NCI-H146 (cell line): ENCODE measurements at regions not wholly inside any gene's neighbourhood (a gene's known extent, or its start where the extent isn't known, plus 50 kb on each side); places are given as distances from the start of the nearest gene placed in this dataset.
A peak's percentile ranks its signal among the peaks of the same experiment; 100 is the strongest.
"Not testable (repeated sequence)": the region's sequence is repeated elsewhere in the genome, so short reads cannot be mapped to it uniquely, and the experiment has no call there.

Experiments
- DNase-seq: peaks from one replicate; lab custom pipeline; 2025; lab: John Stamatoyannopoulos, UW

GRCh38 chr22:48482771-48483170 is 1344.9 kb downstream of the BRD1 start:
- DNase-seq = no peak

- not testable (repeated sequence) for DNase-seq
These were observed 1345.5 kb downstream of the BRD1 start for GRCh38 chr22:48482198-48482597.

- no peak for DNase-seq
These were observed 1345.9 kb downstream of the BRD1 start for GRCh38 chr22:48481748-48482147.

GRCh38 chr22:48478529-48479265 is 1349.0 kb downstream of the BRD1 start:
- DNase-seq = no peak

- DNase-seq = no peak
These were observed 1349.5 kb downstream of the BRD1 start for GRCh38 chr22:48478124-48478523.

GRCh38 chr22:48477031-48477721 is 1350.5 kb downstream of the BRD1 start:
- no peak for DNase-seq

GRCh38 chr22:48476577-48476976 is 1351.1 kb downstream of the BRD1 start:
- no peak for DNase-seq

- no peak for DNase-seq
These were observed 1351.9 kb downstream of the BRD1 start for GRCh38 chr22:48475661-48476345.

GRCh38 chr22:48474881-48475280 is 1352.8 kb downstream of the BRD1 start:
- no peak for DNase-seq

GRCh38 chr22:48473202-48473601 is 1354.5 kb downstream of the BRD1 start:
- DNase-seq = no peak

- DNase-seq = peak; percentile 4
These were observed 1363.4 kb downstream of the BRD1 start for GRCh38 chr22:48464246-48464645.

GRCh38 chr22:48459859-48460823 is 1367.5 kb downstream of the BRD1 start:
- DNase-seq = no peak

- DNase-seq = no peak
These were observed 1368.4 kb downstream of the BRD1 start for GRCh38 chr22:48459259-48459658.

GRCh38 chr22:48456449-48456848 is 1371.2 kb downstream of the BRD1 start:
- DNase-seq = no peak

GRCh38 chr22:48453751-48454485 is 1373.8 kb downstream of the BRD1 start:
- DNase-seq = no peak

- no peak for DNase-seq
These were observed 1374.5 kb downstream of the BRD1 start for GRCh38 chr22:48453171-48453570.

- no peak for DNase-seq
These were observed 1374.9 kb downstream of the BRD1 start for GRCh38 chr22:48452766-48453165.

- no peak for DNase-seq
These were observed 1375.8 kb downstream of the BRD1 start for GRCh38 chr22:48451891-48452290.

GRCh38 chr22:48450188-48450825 is 1377.4 kb downstream of the BRD1 start:
- DNase-seq = no peak

- DNase-seq = no peak
These were observed 1378.0 kb downstream of the BRD1 start for GRCh38 chr22:48449466-48450187.
